ENCODE measurements at regions not wholly inside any gene's neighbourhood (a gene's known extent, or its start where the extent isn't known, plus 50 kb on each side); places are given as distances from the start of the nearest gene placed in this dataset.
"Not testable (repeated sequence)": the region's sequence is repeated elsewhere in the genome, so short reads cannot be mapped to it uniquely, and the experiment has no call there.

GRCh38 chr10:11663763-11664555, 52.5 kb upstream of the USP6NL start:
- DNase-seq: no peak

DNA sequence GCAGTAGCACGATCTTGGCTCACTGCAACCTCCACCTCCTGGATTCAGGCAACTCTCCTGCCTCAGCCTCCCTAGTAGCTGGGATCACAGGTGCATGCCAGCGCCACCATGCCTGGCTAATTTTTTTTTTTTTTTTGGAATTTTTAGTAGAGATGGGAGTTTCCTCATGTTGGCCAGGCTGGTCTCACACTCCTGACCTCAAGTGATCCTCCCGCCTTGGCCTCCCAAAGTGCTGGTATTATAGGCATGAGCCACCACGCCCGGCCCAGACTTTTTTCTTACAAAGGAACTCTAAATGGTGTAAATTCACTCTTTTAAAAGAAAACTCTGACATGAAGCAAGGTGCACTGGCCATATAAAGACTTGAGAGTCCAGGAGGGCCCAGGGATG, 51.7 kb upstream of the USP6NL start:
- not testable (repeated sequence) for DNase-seq

DNA sequence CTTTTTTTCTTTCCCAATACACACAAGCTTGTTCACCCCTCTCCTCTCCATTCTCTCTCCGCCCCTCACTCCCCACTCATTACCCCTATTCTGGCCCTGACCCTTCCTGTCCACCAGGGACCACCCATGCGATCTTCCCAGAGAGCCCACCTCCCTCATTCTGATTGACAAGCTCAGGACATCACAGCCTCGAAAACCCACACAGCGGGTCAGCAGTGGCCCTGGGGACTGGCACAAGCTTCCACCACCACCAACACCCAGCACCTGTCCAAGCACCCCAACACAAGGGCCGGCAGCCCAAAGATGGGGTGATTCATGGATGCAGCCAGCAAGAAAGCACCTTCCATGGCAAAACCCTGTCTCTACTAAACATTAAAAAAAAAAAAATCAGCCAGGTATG, 50.0 kb upstream of the USP6NL start:
- no peak for DNase-seq

All from cerebellar nuclear complex (tissue), 1 donor.